ENCODE measurements at regions not wholly inside any gene's neighbourhood (a gene's known extent, or its start where the extent isn't known, plus 50 kb on each side); places are given as distances from the start of the nearest gene placed in this dataset.
"Not testable (repeated sequence)": the region's sequence is repeated elsewhere in the genome, so short reads cannot be mapped to it uniquely, and the experiment has no call there.

DNA sequence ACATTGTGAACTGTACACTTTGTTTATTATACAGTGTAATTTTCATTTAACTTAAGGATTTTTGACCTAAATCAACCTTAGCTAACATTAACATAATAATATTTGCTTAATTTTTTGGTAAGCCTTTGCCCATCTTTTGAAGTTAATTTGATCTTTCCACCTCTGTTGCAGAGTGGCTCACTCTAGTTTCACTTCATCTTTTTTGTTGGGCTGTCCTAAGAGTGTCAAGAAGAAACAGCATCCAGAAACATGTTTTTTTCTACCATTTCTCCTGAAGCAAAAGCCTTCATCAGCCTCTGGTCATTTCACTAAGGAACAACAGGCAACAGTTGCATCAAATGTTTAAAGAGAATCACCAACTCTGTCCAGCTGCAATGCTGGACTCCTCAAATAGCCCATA lies 824.7 kb downstream of the REEP3 start:
- Histone ChIP-seq H3K4me3 (ENCODE audit: low read length) (no peak overlapping the region), H2BK15ac (replicated peaks; ENCODE audit: low read depth) (no peak overlapping the region), H4K5ac (ENCODE audit: low read length) (no peak overlapping the region), H3K36me3 (ENCODE audit: control insufficient read depth, insufficient read depth, low read length) (no peaks in the 10 kb centered on the region), H3K27me3 (ENCODE audit: insufficient read depth, low read length, poor library complexity) (no peaks in the 10 kb centered on the region), H3K4me1 (ENCODE audit: control insufficient read depth, low read depth, low read length) (no peaks in the 10 kb centered on the region), H3K56ac (ENCODE audit: low read length) (no peak overlapping the region), H3K4me2 (ENCODE audit: low read length) (no peak overlapping the region), H2AK5ac (ENCODE audit: low read length) (no peak overlapping the region), H3K18ac (ENCODE audit: low read length) (no peak overlapping the region), H3K23ac (ENCODE audit: low read length) (no peak overlapping the region), H3K79me2 (ENCODE audit: control insufficient read depth, insufficient read depth, low read length) (no peaks in the 10 kb centered on the region), H3K79me1 (ENCODE audit: low read length) (no peaks in the 10 kb centered on the region), H2BK5ac (ENCODE audit: low read length) (no peak overlapping the region), H3K4ac (ENCODE audit: low read depth, low read length) (no peak overlapping the region), H2BK120ac (ENCODE audit: low read depth, low read length) (no peak overlapping the region), H4K8ac (ENCODE audit: low read depth, low read length) (no peak overlapping the region), H3K9ac (ENCODE audit: low read length) (no peak overlapping the region), H3K27ac (ENCODE audit: low read depth, low read length) (no peak overlapping the region)
- DNase-seq = no peak

DNA sequence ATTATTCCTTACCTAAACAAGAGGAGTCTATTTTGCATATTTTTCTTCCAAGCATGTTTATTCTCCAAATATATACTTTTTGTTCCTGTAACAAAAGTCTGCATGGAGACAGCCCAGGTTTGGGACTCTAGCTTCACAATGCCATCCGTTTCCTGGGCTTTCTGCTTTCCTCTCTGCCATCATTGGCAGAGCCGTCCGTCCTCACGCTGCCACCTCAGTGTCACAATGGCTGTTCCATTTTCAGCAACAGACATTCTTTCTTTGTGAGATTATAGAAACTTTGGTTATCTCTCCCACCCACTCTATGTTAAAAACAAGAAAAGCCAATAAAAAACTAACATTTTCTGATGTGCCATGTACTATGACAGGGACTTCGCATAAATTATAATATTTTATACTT lies 825.2 kb downstream of the REEP3 start:
- Histone ChIP-seq H2BK5ac (ENCODE audit: low read length) (no peak overlapping the region), H2AK5ac (ENCODE audit: low read length) (no peak overlapping the region), H3K23ac (ENCODE audit: low read length) (no peak overlapping the region), H4K8ac (ENCODE audit: low read depth, low read length) (no peak overlapping the region), H3K27me3 (ENCODE audit: insufficient read depth, low read length, poor library complexity) (no peaks in the 10 kb centered on the region), H3K4me2 (ENCODE audit: low read length) (no peak overlapping the region), H3K4me1 (ENCODE audit: control insufficient read depth, low read depth, low read length) (no peaks in the 10 kb centered on the region), H3K4me3 (ENCODE audit: low read length) (no peak overlapping the region), H3K27ac (ENCODE audit: low read depth, low read length) (no peak overlapping the region), H3K18ac (ENCODE audit: low read length) (no peak overlapping the region), H2BK120ac (ENCODE audit: low read depth, low read length) (no peak overlapping the region), H3K9ac (ENCODE audit: low read length) (no peak overlapping the region), H3K36me3 (ENCODE audit: control insufficient read depth, insufficient read depth, low read length) (no peaks in the 10 kb centered on the region), H4K5ac (ENCODE audit: low read length) (no peak overlapping the region), H3K4ac (ENCODE audit: low read depth, low read length) (no peak overlapping the region), H3K56ac (ENCODE audit: low read length) (no peak overlapping the region), H2BK15ac (replicated peaks; ENCODE audit: low read depth) (no peak overlapping the region), H3K79me1 (ENCODE audit: low read length) (no peaks in the 10 kb centered on the region), H3K79me2 (ENCODE audit: control insufficient read depth, insufficient read depth, low read length) (no peaks in the 10 kb centered on the region)
- no peak for DNase-seq
- WGBS (ENCODE audit: extremely low coverage, insufficient coverage, low lambda C conversion rate) = no CpG with 5 or more reads among the region's 5 CpGs

DNA sequence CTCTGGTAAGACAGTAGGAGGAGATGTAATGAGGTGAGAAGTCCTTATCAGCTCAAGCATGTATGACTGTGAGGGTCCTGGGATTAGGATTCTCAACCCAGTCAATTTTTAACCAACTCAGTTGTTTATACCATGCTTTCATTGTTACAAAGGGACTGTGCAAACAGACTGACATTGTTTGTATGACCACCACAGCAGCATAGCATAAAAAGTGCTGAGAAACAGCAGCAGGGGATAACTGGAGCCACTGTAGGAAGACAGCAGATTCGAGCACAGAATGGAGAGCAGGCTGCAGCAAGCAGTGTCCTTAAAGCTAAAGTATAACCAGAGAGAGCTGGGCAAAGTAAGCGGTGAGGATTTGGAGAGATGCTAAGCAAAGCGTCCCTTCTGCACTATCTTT lies 829.5 kb downstream of the REEP3 start:
- no peak overlapping the region for H3K27ac ChIP-seq (ENCODE audit: low read depth, low read length)
- no peaks in the 10 kb centered on the region for H3K79me2 ChIP-seq (ENCODE audit: control insufficient read depth, insufficient read depth, low read length)
- H3K23ac ChIP-seq (ENCODE audit: low read length) = no peak overlapping the region
- no peak overlapping the region for H3K9ac ChIP-seq (ENCODE audit: low read length)
- H3K4me3 ChIP-seq (ENCODE audit: low read length) = no peak overlapping the region
- H4K5ac ChIP-seq (ENCODE audit: low read length) = no peak overlapping the region
- DNase-seq = peak; percentile 89
- H3K79me1 ChIP-seq (ENCODE audit: low read length) = no peaks in the 10 kb centered on the region
- no peak overlapping the region for H3K56ac ChIP-seq (ENCODE audit: low read length)
- no peak overlapping the region for H2BK120ac ChIP-seq (ENCODE audit: low read depth, low read length)
- H4K8ac ChIP-seq (ENCODE audit: low read depth, low read length) = no peak overlapping the region
- no peaks in the 10 kb centered on the region for H3K27me3 ChIP-seq (ENCODE audit: insufficient read depth, low read length, poor library complexity)
- H2BK5ac ChIP-seq (ENCODE audit: low read length) = no peak overlapping the region
- H3K4me2 ChIP-seq (ENCODE audit: low read length) = no peak overlapping the region
- H3K18ac ChIP-seq (ENCODE audit: low read length) = no peak overlapping the region
- no peaks in the 10 kb centered on the region for H3K4me1 ChIP-seq (ENCODE audit: control insufficient read depth, low read depth, low read length)
- no peaks in the 10 kb centered on the region for H3K36me3 ChIP-seq (ENCODE audit: control insufficient read depth, insufficient read depth, low read length)
- no peak overlapping the region for H2AK5ac ChIP-seq (ENCODE audit: low read length)
- no CpG with 5 or more reads among the region's 3 CpGs for WGBS (ENCODE audit: extremely low coverage, insufficient coverage, low lambda C conversion rate)
- H2BK15ac ChIP-seq (replicated peaks; ENCODE audit: low read depth) = no peak overlapping the region
- H3K4ac ChIP-seq (ENCODE audit: low read depth, low read length) = no peak overlapping the region

DNA sequence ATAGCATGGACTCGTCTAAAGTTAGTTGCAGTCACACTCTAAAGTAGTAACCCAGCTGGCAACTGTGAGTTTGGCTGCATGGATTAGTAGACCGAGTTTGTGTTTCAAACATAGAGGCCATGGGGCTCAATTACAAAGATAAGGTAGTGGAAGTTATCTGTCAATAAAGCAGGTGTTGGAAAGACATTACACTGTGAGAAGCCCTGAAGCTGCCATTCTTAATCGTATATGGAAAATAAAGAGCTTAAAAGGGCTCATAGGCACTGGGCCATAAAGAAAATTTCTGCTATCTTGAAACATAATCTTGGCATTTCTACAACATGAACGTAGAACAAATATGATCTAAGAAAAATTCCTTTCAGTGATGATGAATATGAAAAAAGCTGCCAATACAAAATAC lies 837.7 kb downstream of the REEP3 start:
- no peak for DNase-seq
- no peak overlapping the region for H3K9ac ChIP-seq (ENCODE audit: low read length)
- H3K4ac ChIP-seq (ENCODE audit: low read depth, low read length) = no peak overlapping the region
- H4K8ac ChIP-seq (ENCODE audit: low read depth, low read length) = no peak overlapping the region
- no peak overlapping the region for H2BK5ac ChIP-seq (ENCODE audit: low read length)
- no peak overlapping the region for H2BK120ac ChIP-seq (ENCODE audit: low read depth, low read length)
- H3K27me3 ChIP-seq (ENCODE audit: insufficient read depth, low read length, poor library complexity) = no peaks in the 10 kb centered on the region
- H3K56ac ChIP-seq (ENCODE audit: low read length) = no peak overlapping the region
- H2AK5ac ChIP-seq (ENCODE audit: low read length) = no peak overlapping the region
- H3K4me3 ChIP-seq (ENCODE audit: low read length) = no peak overlapping the region
- H3K36me3 ChIP-seq (ENCODE audit: control insufficient read depth, insufficient read depth, low read length) = no peaks in the 10 kb centered on the region
- no peak overlapping the region for H3K23ac ChIP-seq (ENCODE audit: low read length)
- H2BK15ac ChIP-seq (replicated peaks; ENCODE audit: low read depth) = no peak overlapping the region
- no peaks in the 10 kb centered on the region for H3K79me2 ChIP-seq (ENCODE audit: control insufficient read depth, insufficient read depth, low read length)
- H3K4me2 ChIP-seq (ENCODE audit: low read length) = no peak overlapping the region
- no peaks in the 10 kb centered on the region for H3K4me1 ChIP-seq (ENCODE audit: control insufficient read depth, low read depth, low read length)
- no peak overlapping the region for H3K18ac ChIP-seq (ENCODE audit: low read length)
- H3K27ac ChIP-seq (ENCODE audit: low read depth, low read length) = no peak overlapping the region
- H3K79me1 ChIP-seq (ENCODE audit: low read length) = no peaks in the 10 kb centered on the region
- WGBS (ENCODE audit: extremely low coverage, insufficient coverage, low lambda C conversion rate) = no CpG with 5 or more reads among the region's 4 CpGs
- H4K5ac ChIP-seq (ENCODE audit: low read length) = no peak overlapping the region

DNA sequence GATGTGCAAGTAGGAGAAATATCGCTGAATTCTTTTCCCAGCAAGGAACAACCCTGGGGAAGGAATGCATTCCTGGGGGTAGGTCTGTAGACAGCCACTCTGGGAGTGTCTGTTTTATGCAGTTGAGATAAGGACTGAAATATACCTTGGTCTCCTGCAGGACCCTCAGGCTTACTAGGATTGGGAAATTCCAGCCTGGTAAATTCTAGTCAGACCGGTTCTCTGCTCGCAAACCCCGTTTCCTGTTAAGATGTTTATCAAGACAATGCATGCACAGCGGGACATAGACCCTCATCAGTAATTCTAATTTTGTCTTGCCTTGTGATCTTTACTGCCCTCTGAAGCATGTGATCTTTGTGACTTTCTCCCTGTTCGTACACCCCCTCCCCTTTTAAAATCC lies 839.0 kb downstream of the REEP3 start:
- no CpG with 5 or more reads among the region's 6 CpGs for WGBS (ENCODE audit: extremely low coverage, insufficient coverage, low lambda C conversion rate)
- H3K27me3 ChIP-seq (ENCODE audit: insufficient read depth, low read length, poor library complexity); H3K36me3 ChIP-seq (ENCODE audit: control insufficient read depth, insufficient read depth, low read length); H2BK5ac ChIP-seq (ENCODE audit: low read length); H2BK15ac ChIP-seq (replicated peaks; ENCODE audit: low read depth); H3K4me3 ChIP-seq (ENCODE audit: low read length); H3K4ac ChIP-seq (ENCODE audit: low read depth, low read length); H2BK120ac ChIP-seq (ENCODE audit: low read depth, low read length); H3K4me2 ChIP-seq (ENCODE audit: low read length); H4K5ac ChIP-seq (ENCODE audit: low read length); H4K8ac ChIP-seq (ENCODE audit: low read depth, low read length); H3K79me2 ChIP-seq (ENCODE audit: control insufficient read depth, insufficient read depth, low read length); H2AK5ac ChIP-seq (ENCODE audit: low read length); H3K9ac ChIP-seq (ENCODE audit: low read length); H3K23ac ChIP-seq (ENCODE audit: low read length); H3K56ac ChIP-seq (ENCODE audit: low read length); H3K79me1 ChIP-seq (ENCODE audit: low read length); H3K18ac ChIP-seq (ENCODE audit: low read length); H3K4me1 ChIP-seq (ENCODE audit: control insufficient read depth, low read depth, low read length); H3K27ac ChIP-seq (ENCODE audit: low read depth, low read length): not testable (repeated sequence)
- DNase-seq = peak; percentile 23

DNA sequence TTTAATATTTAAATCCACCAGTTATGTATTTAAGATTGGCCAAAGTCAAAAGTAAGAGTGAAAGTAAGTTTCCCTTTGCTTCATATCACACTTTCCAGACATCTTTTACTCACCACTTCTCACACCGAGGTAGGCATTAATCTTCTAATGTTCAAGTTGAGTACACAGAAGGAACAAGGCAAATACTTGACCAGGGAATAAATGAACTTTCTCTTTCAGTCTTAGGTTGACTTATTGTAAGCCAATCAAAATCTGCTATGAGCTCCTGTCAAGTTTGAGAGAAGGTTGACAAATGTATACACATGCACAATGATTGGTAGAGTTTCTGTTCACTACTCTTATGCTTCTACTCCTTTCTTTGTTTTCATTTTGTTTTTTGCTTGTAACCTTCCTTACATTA lies 842.5 kb downstream of the REEP3 start:
- Histone ChIP-seq H2BK120ac (ENCODE audit: low read depth, low read length) (no peak overlapping the region), H3K36me3 (ENCODE audit: control insufficient read depth, insufficient read depth, low read length) (no peaks in the 10 kb centered on the region)

More for the DNA sequence above, 842.5 kb downstream of the REEP3 start:
- no peak for DNase-seq
- no peak overlapping the region for H3K18ac ChIP-seq (ENCODE audit: low read length)
- no peak overlapping the region for H3K27ac ChIP-seq (ENCODE audit: low read depth, low read length)
- H3K79me1 ChIP-seq (ENCODE audit: low read length) = no peaks in the 10 kb centered on the region
- no CpG with 5 or more reads among the region's 1 CpG for WGBS (ENCODE audit: extremely low coverage, insufficient coverage, low lambda C conversion rate)
- H4K8ac ChIP-seq (ENCODE audit: low read depth, low read length) = no peak overlapping the region
- no peak overlapping the region for H3K56ac ChIP-seq (ENCODE audit: low read length)
- H4K5ac ChIP-seq (ENCODE audit: low read length) = no peak overlapping the region
- no peak overlapping the region for H3K23ac ChIP-seq (ENCODE audit: low read length)
- no peak overlapping the region for H3K4me3 ChIP-seq (ENCODE audit: low read length)
- H3K4me2 ChIP-seq (ENCODE audit: low read length) = no peak overlapping the region
- no peak overlapping the region for H2BK15ac ChIP-seq (replicated peaks; ENCODE audit: low read depth)
- no peak overlapping the region for H3K9ac ChIP-seq (ENCODE audit: low read length)
- H2AK5ac ChIP-seq (ENCODE audit: low read length) = no peak overlapping the region
- H3K27me3 ChIP-seq (ENCODE audit: insufficient read depth, low read length, poor library complexity) = no peaks in the 10 kb centered on the region
- no peak overlapping the region for H2BK5ac ChIP-seq (ENCODE audit: low read length)
- H3K4me1 ChIP-seq (ENCODE audit: control insufficient read depth, low read depth, low read length) = no peaks in the 10 kb centered on the region
- H3K79me2 ChIP-seq (ENCODE audit: control insufficient read depth, insufficient read depth, low read length) = no peaks in the 10 kb centered on the region
- H3K4ac ChIP-seq (ENCODE audit: low read depth, low read length) = no peak overlapping the region

All from mesendoderm (in vitro differentiated cells).